Mesothelial cell of epicardium (in vitro differentiated cells): ENCODE measurements at regions not wholly inside any gene's neighbourhood (a gene's known extent, or its start where the extent isn't known, plus 50 kb on each side); places are given as distances from the start of the nearest gene placed in this dataset.

Source experiments
- DNase-seq, 2 experiments: peaks; one replicate each; pipeline ENCODE4 v3.0.0; 2021; ENCODE audit warnings: low spot score in 2 of 2; ENCODE audit not compliant: unreplicated experiment in 2 of 2
- H3K27ac Mint-ChIP-seq: 2 replicates; pipeline ENCODE4 v1.8.0; 2021; ENCODE audit warnings: mixed read lengths
- H3K27me3 Mint-ChIP-seq: 2 replicates; pipeline ENCODE4 v1.8.0; 2021; ENCODE audit warnings: low read depth, mixed read lengths
- H3K36me3 Mint-ChIP-seq: 2 replicates; pipeline ENCODE4 v1.8.0; 2021; ENCODE audit warnings: mixed read lengths
- H3K4me1 Mint-ChIP-seq: 2 replicates; pipeline ENCODE4 v1.8.0; 2021; ENCODE audit warnings: mixed read lengths
- H3K4me3 Mint-ChIP-seq: 2 replicates; pipeline ENCODE4 v1.8.0; 2021; ENCODE audit warnings: mild to moderate bottlenecking, moderate library complexity, mixed read lengths
- H3K9me3 Mint-ChIP-seq: 2 replicates; pipeline ENCODE4 v1.8.0; 2021; ENCODE audit warnings: mixed read lengths
- TF ChIP-seq, protein P1 (sequence below): fragments of 200-600 bp; sonication (generic); IDR thresholded peaks from one replicate; pipeline ENCODE4 v1.5.0; 2021; ENCODE audit warnings: antibody characterized with exemption; ENCODE audit not compliant: unreplicated experiment

DNA sequence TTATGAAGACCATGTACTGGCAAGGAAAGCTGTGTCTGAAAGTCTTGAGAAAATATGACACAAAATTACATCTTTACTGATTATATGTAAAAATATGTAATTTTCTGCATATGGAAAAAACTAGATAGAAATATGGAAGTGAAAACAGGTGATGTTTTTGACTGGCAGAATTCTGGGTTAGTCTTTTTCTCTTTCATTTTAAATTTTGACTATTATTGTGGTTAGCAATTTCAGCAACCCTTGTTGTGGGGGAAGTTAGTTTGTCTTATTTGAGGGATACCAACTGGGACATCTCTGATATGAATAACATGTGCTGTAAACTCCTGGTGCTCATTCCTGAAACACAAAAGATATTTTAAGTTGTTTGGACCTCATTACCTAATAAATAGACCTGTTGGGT lies 49.9 kb upstream of the CPEB2 start:
- H3K36me3 Mint-ChIP-seq, result no peaks in the 10 kb centered on the region
- no peak overlapping the region for H3K4me3 Mint-ChIP-seq
- H3K27me3 Mint-ChIP-seq, result peaks cover 16% of the 10 kb centered on the region
- no peak for DNase-seq
- TF ChIP-seq, protein P1, sequence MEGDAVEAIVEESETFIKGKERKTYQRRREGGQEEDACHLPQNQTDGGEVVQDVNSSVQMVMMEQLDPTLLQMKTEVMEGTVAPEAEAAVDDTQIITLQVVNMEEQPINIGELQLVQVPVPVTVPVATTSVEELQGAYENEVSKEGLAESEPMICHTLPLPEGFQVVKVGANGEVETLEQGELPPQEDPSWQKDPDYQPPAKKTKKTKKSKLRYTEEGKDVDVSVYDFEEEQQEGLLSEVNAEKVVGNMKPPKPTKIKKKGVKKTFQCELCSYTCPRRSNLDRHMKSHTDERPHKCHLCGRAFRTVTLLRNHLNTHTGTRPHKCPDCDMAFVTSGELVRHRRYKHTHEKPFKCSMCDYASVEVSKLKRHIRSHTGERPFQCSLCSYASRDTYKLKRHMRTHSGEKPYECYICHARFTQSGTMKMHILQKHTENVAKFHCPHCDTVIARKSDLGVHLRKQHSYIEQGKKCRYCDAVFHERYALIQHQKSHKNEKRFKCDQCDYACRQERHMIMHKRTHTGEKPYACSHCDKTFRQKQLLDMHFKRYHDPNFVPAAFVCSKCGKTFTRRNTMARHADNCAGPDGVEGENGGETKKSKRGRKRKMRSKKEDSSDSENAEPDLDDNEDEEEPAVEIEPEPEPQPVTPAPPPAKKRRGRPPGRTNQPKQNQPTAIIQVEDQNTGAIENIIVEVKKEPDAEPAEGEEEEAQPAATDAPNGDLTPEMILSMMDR, result no peak
- no peaks in the 10 kb centered on the region for H3K4me1 Mint-ChIP-seq
- no peak overlapping the region for H3K27ac Mint-ChIP-seq
- H3K9me3 Mint-ChIP-seq, result no peaks in the 10 kb centered on the region
